ENCODE measurements at regions not wholly inside any gene's neighbourhood (a gene's known extent, or its start where the extent isn't known, plus 50 kb on each side); places are given as distances from the start of the nearest gene placed in this dataset.

GRCh38 chr19:28532765-28533341 lies 680.1 kb downstream of the UQCRFS1 start:
- H3K27ac Mint-ChIP-seq, result no peak overlapping the region
- no peaks in the 10 kb centered on the region for H3K27me3 Mint-ChIP-seq
- CTCF ChIA-PET, result no interaction called here
- intact Hi-C loops (cut with DNase I, micrococcal nuclease), result no loop called here
- no peaks in the 10 kb centered on the region for H3K36me3 Mint-ChIP-seq (ENCODE audit: low read depth)
- no peak for DNase-seq
- H3K9me3 Mint-ChIP-seq (ENCODE audit: low read depth), result peaks cover 9% of the 10 kb centered on the region
- POLR2A ChIA-PET, result no interaction called here
- ATAC-seq, result no peak
- H3K4me1 Mint-ChIP-seq, result no peaks in the 10 kb centered on the region
- H3K4me3 Mint-ChIP-seq, result no peak overlapping the region

DNA sequence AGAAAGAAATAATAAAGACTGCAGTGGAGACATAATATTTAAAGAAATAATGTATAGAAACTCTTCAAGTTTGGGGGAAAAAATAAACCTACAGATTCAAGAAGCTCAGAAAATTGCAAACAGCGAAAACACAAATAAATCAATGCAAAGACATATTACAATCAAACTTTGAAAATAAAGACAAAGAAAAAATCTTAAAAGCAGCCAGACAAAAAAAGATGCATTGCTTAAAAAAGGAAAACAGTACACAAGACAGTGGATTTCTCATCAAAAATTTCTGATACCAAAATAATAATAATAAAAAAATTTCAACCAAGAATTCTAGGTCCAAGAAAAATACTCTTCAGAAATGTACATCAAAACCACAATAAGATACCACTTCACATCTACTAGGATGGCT lies 681.0 kb downstream of the UQCRFS1 start:
- no peaks in the 10 kb centered on the region for H3K36me3 Mint-ChIP-seq (ENCODE audit: low read depth)
- peaks cover 6% of the 10 kb centered on the region for H3K9me3 Mint-ChIP-seq (ENCODE audit: low read depth)
- no peak overlapping the region for H3K4me3 Mint-ChIP-seq
- H3K4me1 Mint-ChIP-seq, result no peaks in the 10 kb centered on the region
- DNase-seq (no peak), ATAC-seq (no peak)
- POLR2A ChIA-PET, result no interaction called here
- intact Hi-C loops (cut with DNase I, micrococcal nuclease), result no loop called here
- CTCF ChIA-PET, result interaction anchor here (0.7 to 1.0 kb wide), 2 partner anchors 11 to 60 kb away, joined by 3 read pairs; no protein-coding TSS in a partner anchor
- H3K27ac Mint-ChIP-seq, result no peak overlapping the region
- no peaks in the 10 kb centered on the region for H3K27me3 Mint-ChIP-seq

- no peak for DNase-seq
- no peak overlapping the region for H3K27ac Mint-ChIP-seq
Measured at GRCh38 chr19:28530406-28531035, 682.4 kb downstream of the UQCRFS1 start.

GRCh38 chr19:28526038-28526437 lies 686.9 kb downstream of the UQCRFS1 start:
- Mint-ChIP-seq H3K4me1 (no peaks in the 10 kb centered on the region), H3K36me3 (ENCODE audit: low read depth) (no peaks in the 10 kb centered on the region), H3K27ac (no peak overlapping the region), H3K9me3 (ENCODE audit: low read depth) (peaks cover 2% of the 10 kb centered on the region), H3K4me3 (no peak overlapping the region), H3K27me3 (no peaks in the 10 kb centered on the region)
- intact Hi-C loops (cut with DNase I, micrococcal nuclease), result no loop called here
- ChIA-PET POLR2A (no interaction called here), CTCF (interaction anchor here (0.6 to 1.3 kb wide), 2 partner anchors 51 to 57 kb away, joined by 3 to 4 read pairs; no protein-coding TSS in a partner anchor)
- no peak for DNase-seq
- ATAC-seq, result no peak

More at GRCh38 chr19:28530406-28531035, 682.4 kb downstream of the UQCRFS1 start:
- no peaks in the 10 kb centered on the region for H3K36me3 Mint-ChIP-seq (ENCODE audit: low read depth)
- no peaks in the 10 kb centered on the region for H3K4me1 Mint-ChIP-seq
- CTCF ChIA-PET, result interaction anchor here (1.3 kb wide), 1 partner anchor 103 kb away, joined by 3 read pairs; no protein-coding TSS in a partner anchor
- POLR2A ChIA-PET, result no interaction called here
- no peaks in the 10 kb centered on the region for H3K27me3 Mint-ChIP-seq
- no peak for ATAC-seq
- no peak overlapping the region for H3K4me3 Mint-ChIP-seq
- peaks cover 5% of the 10 kb centered on the region for H3K9me3 Mint-ChIP-seq (ENCODE audit: low read depth)
- intact Hi-C loops (cut with DNase I, micrococcal nuclease), result no loop called here

- Mint-ChIP-seq H3K36me3 (ENCODE audit: low read depth) (no peaks in the 10 kb centered on the region), H3K4me3 (no peak overlapping the region), H3K27ac (no peak overlapping the region), H3K9me3 (ENCODE audit: low read depth) (peaks cover 3% of the 10 kb centered on the region), H3K27me3 (no peaks in the 10 kb centered on the region), H3K4me1 (no peaks in the 10 kb centered on the region)
- intact Hi-C loops (cut with DNase I, micrococcal nuclease), result no loop called here
- CTCF ChIA-PET, result no interaction called here
- POLR2A ChIA-PET, result no interaction called here
- DNase-seq (no peak), ATAC-seq (no peak)
Measured at GRCh38 chr19:28523619-28524018, 689.3 kb downstream of the UQCRFS1 start.

DNA sequence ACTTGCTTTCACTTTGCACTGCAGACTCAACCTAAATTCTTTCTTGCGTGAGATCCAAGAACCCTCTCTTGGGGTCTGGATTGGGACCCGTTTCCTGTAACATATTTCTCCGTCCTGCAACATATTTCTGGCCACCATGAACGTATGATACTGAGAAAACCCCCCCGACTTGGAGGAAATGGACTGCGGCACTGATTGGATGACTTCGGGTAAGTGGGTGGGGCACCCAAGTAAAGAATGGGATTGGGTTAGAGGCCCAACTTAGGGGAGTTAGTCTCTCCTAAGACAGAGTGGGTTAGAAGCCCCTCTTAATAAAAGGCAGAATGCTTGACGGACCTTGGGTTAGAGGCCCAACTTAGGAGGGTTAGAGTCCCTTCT lies 690.4 kb downstream of the UQCRFS1 start:
- Mint-ChIP-seq H3K27me3 (no peaks in the 10 kb centered on the region), H3K36me3 (ENCODE audit: low read depth) (no peaks in the 10 kb centered on the region)
- CTCF ChIA-PET, result no interaction called here

GRCh38 chr19:28521614-28522544 lies 691.1 kb downstream of the UQCRFS1 start:
- no peaks in the 10 kb centered on the region for H3K4me1 Mint-ChIP-seq
- no peak overlapping the region for H3K4me3 Mint-ChIP-seq
- CTCF ChIA-PET, result interaction anchor here (1.1 kb wide), 1 partner anchor 69 kb away, joined by 3 read pairs; no protein-coding TSS in a partner anchor
- H3K36me3 Mint-ChIP-seq (ENCODE audit: low read depth), result no peaks in the 10 kb centered on the region
- H3K9me3 Mint-ChIP-seq (ENCODE audit: low read depth), result peaks cover 1% of the 10 kb centered on the region
- no peak overlapping the region for H3K27ac Mint-ChIP-seq
- intact Hi-C loops (cut with DNase I, micrococcal nuclease), result no loop called here
- no peaks in the 10 kb centered on the region for H3K27me3 Mint-ChIP-seq
- POLR2A ChIA-PET, result no interaction called here
- no peak for ATAC-seq
- DNase-seq, result no peak

More for the DNA sequence above, 690.4 kb downstream of the UQCRFS1 start:
- no peak for DNase-seq
- intact Hi-C loops (cut with DNase I, micrococcal nuclease), result no loop called here
- Mint-ChIP-seq H3K4me3 (no peak overlapping the region), H3K9me3 (ENCODE audit: low read depth) (peaks cover 1% of the 10 kb centered on the region), H3K27ac (no peak overlapping the region), H3K4me1 (no peaks in the 10 kb centered on the region)
- no peak for ATAC-seq
- POLR2A ChIA-PET, result no interaction called here

DNA sequence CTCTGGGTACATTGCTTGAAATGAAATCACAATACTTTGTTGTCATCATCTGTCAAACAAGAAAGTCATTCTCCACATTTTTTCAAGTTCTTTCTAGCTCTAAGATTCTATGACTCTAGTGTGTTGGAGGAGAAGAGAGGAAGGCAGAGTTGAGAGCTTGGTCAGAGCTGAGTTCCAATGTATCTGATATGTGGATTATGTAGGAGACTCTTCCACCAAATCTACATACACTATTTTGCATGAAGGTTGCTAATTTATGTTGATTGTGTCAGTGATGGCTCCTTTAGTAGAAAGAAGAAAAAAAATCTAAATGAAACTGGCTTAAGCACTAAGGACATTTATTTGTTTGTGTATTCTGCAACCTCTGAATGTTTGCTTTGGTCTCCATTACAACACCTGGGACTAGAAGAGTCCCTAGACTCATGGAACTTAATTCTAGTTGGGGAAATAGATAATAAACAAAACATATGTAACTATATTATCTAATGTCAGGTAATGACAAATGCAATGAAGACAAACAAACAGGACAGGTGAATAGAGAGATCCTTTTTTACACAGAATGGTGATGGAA lies 691.9 kb downstream of the UQCRFS1 start:
- H3K27ac Mint-ChIP-seq, result no peak overlapping the region
- POLR2A ChIA-PET, result no interaction called here
- no peaks in the 10 kb centered on the region for H3K36me3 Mint-ChIP-seq (ENCODE audit: low read depth)
- no peaks in the 10 kb centered on the region for H3K27me3 Mint-ChIP-seq
- intact Hi-C loops (cut with DNase I, micrococcal nuclease), result no loop called here
- no peaks in the 10 kb centered on the region for H3K4me1 Mint-ChIP-seq
- ATAC-seq (no peak), DNase-seq (no peak)
- H3K4me3 Mint-ChIP-seq, result no peak overlapping the region
- H3K9me3 Mint-ChIP-seq (ENCODE audit: low read depth), result peaks cover 1% of the 10 kb centered on the region
- CTCF ChIA-PET, result interaction anchor here (1.1 kb wide), 1 partner anchor 70 kb away, joined by 3 read pairs; no protein-coding TSS in a partner anchor

GRCh38 chr19:28519952-28520861 lies 692.7 kb downstream of the UQCRFS1 start:
- Mint-ChIP-seq H3K27me3 (no peaks in the 10 kb centered on the region), H3K4me1 (no peaks in the 10 kb centered on the region), H3K27ac (no peak overlapping the region), H3K9me3 (ENCODE audit: low read depth) (peaks cover 1% of the 10 kb centered on the region), H3K36me3 (ENCODE audit: low read depth) (no peaks in the 10 kb centered on the region), H3K4me3 (no peak overlapping the region)
- no peak for ATAC-seq
- ChIA-PET POLR2A (no interaction called here), CTCF (no interaction called here)
- intact Hi-C loops (cut with DNase I, micrococcal nuclease), result no loop called here
- no peak for DNase-seq

DNA sequence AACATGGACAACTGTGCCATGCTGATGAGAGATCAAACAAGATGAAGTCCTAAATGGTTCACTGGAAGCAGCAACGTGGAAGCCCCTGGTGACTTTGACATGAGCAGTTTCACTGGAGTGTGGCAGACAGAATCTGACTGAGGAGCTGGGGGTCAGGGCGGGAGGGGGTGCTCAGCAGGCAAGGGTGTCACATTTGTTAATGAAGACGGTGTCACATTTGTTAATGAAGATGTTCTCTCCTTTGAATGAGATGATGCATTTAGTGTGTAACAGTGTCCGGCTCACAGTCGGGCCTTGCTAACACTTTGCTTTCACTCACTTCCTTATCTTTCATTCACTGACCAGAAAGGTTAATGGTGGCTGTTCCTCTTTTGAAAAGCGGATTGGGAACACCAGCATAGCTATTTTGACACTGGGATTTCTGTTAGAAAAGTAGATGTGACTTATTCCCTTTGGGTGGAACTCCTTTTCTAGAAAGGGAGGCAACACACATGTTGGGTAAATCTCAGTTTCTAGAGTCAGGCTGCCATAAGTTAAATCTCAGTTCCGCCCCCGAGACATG lies 693.7 kb downstream of the UQCRFS1 start:
- CTCF ChIA-PET, result no interaction called here
- Mint-ChIP-seq H3K4me3 (no peak overlapping the region), H3K36me3 (ENCODE audit: low read depth) (no peaks in the 10 kb centered on the region), H3K27me3 (no peaks in the 10 kb centered on the region), H3K4me1 (no peaks in the 10 kb centered on the region), H3K9me3 (ENCODE audit: low read depth) (peaks cover 1% of the 10 kb centered on the region), H3K27ac (no peak overlapping the region)
- intact Hi-C loops (cut with DNase I, micrococcal nuclease), result no loop called here
- ATAC-seq (no peak), DNase-seq (no peak)
- POLR2A ChIA-PET, result no interaction called here
